Thyroid gland (tissue), 4 donors: ENCODE measurements at regions not wholly inside any gene's neighbourhood (a gene's known extent, or its start where the extent isn't known, plus 50 kb on each side); places are given as distances from the start of the nearest gene placed in this dataset.
"Not testable (repeated sequence)": the region's sequence is repeated elsewhere in the genome, so short reads cannot be mapped to it uniquely, and the experiment has no call there.

ENCODE experiments used
- POLR2A ChIP-seq, 2 donors: fragments of 450-650 bp; IDR thresholded peaks; one replicate each; pipeline ENCODE4 v1.6.1; 2017; ENCODE audit warnings: antibody characterized with exemption in 2 of 2, mild to moderate bottlenecking in 2 of 2, moderate library complexity in 1 of 2
- TF ChIP-seq, protein P1 (sequence below), 6 experiments: fragments of 200-600 bp in 3 of 6; fragments of 450-650 bp in 3 of 6; sonication (generic) in 3 of 6; IDR thresholded peaks; one replicate each; pipeline ENCODE4 v1.5.1; 2016 to 2019; ENCODE audit warnings: antibody characterized with exemption in 6 of 6, mild to moderate bottlenecking in 2 of 6, inconsistent platforms in 1 of 6, moderate library complexity in 1 of 6

DNA sequence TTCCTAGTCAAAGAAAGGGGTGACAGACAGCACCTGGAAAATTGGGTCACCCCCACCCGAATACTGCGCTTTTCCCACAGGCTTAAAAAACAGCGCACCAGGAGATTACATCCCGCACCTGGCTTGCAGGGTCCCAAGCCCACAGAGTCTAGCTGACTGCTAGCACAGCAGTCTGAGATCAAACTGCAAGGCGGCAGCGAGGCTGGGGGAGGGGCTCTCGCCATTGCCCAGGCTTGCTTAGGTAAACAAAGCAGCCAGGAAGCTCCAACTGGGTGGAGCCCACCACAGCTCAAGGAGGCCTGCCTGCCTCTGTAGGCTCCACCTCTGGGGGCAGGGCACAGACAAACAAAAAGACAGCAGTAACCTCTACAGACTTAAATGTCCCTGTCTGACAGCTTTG, 792.6 kb downstream of the NTRK3 start:
- TF ChIP-seq, protein P1, sequence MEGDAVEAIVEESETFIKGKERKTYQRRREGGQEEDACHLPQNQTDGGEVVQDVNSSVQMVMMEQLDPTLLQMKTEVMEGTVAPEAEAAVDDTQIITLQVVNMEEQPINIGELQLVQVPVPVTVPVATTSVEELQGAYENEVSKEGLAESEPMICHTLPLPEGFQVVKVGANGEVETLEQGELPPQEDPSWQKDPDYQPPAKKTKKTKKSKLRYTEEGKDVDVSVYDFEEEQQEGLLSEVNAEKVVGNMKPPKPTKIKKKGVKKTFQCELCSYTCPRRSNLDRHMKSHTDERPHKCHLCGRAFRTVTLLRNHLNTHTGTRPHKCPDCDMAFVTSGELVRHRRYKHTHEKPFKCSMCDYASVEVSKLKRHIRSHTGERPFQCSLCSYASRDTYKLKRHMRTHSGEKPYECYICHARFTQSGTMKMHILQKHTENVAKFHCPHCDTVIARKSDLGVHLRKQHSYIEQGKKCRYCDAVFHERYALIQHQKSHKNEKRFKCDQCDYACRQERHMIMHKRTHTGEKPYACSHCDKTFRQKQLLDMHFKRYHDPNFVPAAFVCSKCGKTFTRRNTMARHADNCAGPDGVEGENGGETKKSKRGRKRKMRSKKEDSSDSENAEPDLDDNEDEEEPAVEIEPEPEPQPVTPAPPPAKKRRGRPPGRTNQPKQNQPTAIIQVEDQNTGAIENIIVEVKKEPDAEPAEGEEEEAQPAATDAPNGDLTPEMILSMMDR (IDR thresholded peaks at IDR 0.05) = not testable (repeated sequence)
- TF ChIP-seq POLR2A (IDR thresholded peaks at IDR 0.05) = not testable (repeated sequence)
